ENCODE measurements at regions not wholly inside any gene's neighbourhood (a gene's known extent, or its start where the extent isn't known, plus 50 kb on each side); places are given as distances from the start of the nearest gene placed in this dataset.
"Not testable (repeated sequence)": the region's sequence is repeated elsewhere in the genome, so short reads cannot be mapped to it uniquely, and the experiment has no call there.

DNA sequence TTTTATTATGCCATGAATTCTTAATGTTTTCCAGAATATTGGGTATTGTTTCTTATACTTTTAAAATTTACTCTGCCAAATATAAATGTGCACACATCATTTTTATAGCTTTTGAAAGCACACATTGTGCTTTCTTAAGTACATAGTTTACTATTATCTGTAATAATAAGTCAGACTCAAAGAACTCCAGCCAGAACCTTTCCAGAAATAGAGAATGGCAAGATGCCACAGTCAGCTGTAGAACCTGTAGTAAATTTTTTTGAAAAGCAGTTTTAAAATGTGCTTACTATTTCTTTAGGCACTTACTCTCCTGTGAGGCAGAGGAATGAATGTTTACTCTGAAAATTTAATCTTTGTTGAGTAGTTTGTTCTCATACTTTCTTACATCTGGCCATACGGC is 1287.1 kb downstream of the PCDH9 start:
- no peak for DNase-seq (ENCODE audit: low read depth)

DNA sequence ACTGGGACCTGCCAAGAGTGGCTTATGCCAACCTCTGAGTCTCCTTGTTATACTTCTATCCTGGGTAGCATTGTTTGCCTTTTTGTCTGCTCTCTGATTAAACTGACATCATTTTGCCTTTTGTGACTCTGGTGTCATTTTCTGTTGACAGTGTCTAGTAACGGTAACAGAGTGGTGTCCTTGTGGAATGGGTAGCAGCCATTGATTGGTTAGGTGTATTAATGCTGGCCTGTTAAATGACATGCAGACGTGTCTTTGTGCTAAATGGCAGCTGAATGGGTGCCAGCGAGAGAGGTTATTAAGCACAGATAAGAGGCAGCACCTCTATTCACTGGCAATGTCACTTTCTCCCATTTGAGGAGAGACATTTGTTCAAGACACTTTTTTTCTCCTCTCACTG is 1289.4 kb downstream of the PCDH9 start:
- no peak for DNase-seq (ENCODE audit: low read depth)

GRCh38 chr13:65937251-65937650 is 1292.9 kb downstream of the PCDH9 start:
- no peak for DNase-seq (ENCODE audit: low read depth)

DNA sequence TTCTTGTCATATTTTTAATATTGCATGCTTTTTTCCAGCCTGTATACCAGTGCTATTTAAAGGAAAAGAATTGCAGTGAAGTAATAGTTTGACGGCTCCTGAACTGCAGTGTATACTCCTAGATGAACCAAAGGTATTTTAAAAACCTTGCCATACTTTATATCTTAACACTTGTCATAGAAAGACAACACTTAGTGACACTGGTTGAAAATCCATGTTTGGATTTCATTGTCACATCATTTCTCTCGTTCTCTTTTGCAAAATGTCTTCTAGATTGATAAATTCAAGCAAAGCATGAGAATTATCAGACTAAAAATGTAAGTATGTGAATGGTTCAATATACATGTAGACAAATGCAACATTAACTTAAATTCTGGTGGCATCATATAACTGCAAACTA is 1293.9 kb downstream of the PCDH9 start:
- no peak for DNase-seq (ENCODE audit: low read depth)

GRCh38 chr13:65932587-65933239 is 1297.4 kb downstream of the PCDH9 start:
- no peak for DNase-seq (ENCODE audit: low read depth)

DNA sequence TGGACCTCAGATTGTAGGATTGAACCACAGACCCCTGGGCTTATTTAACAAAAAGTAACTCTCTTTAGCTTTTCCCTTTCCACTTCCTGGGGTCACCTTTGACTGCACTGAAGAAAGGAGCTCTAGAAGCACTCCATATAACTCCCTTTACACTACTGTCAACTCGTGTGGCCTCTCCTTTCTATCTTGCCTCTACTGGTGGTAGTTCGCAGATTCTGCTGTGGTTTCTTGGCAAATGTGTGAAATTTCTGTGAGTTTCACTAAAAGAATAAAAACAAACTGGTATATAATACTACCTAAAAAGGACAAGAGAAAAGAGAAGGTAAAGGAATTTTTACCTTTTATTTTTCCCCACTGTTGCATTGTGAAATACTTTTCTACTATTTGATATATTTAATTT is 1298.1 kb downstream of the PCDH9 start:
- no peak for DNase-seq (ENCODE audit: low read depth)

DNA sequence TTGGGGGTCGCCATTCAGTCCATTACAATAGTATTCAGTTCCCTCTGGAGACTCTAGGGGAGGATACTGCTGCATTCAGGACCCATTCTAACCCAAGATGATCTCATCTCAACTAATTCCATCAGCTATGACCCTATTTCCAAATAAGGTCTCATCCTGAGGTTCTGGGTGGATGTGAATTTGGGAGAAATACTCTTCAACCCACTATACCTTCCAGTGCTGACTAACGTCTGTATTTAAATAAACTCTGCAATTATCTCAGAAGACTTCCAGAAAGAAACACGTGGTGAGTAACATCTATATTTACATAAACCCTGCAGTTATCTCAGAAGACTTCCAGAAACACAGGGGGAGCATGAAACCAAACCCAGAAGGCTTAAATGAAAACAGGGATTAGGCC is 1300.7 kb downstream of the PCDH9 start:
- no peak for DNase-seq (ENCODE audit: low read depth)

GRCh38 chr13:65926750-65927171 is 1303.4 kb downstream of the PCDH9 start:
- DNase-seq (ENCODE audit: low read depth), result no peak

- DNase-seq (ENCODE audit: low read depth), result not testable (repeated sequence)
Observed at GRCh38 chr13:65922846-65923245, 1307.3 kb downstream of the PCDH9 start.

DNA sequence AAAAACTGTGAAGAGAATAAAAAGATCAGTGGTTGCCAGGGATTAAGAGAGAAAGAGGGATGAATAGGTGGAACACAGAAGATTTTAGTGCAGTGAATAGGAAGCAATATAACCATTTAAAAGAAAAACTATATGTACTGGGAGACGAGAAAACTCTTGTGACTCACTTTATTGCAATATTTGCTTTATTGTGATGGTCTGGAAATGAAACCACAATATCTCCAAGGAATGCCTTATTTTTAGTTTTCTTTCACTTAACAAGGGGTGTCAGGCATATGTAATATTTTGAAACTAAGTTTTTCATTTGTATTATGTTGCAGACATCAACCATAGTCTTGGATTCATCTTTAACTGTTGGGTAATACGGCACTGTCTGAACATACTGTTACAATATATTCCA is 1308.2 kb downstream of the PCDH9 start:
- DNase-seq (ENCODE audit: low read depth), result no peak

- no peak for DNase-seq (ENCODE audit: low read depth)
Observed at GRCh38 chr13:65917731-65918130, 1312.4 kb downstream of the PCDH9 start.

DNA sequence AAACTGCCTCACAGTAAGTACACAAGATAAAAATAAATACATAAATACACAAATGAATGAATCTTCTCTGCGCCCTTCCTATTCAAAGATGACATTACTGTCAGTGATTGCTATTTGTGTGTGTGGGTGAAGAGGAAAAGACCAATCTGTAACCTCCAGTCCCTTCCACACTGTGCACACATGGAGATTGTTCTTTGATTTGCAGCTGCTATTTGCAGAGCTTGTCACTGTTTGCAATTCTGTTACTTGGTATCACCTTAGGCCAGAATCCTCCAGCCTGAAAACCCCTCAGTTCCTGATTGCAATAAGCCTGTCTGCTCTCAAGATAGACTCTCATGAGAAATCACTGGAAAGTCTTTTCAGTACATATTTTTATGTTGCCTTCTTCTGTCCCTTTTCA is 1314.9 kb downstream of the PCDH9 start:
- no peak for DNase-seq (ENCODE audit: low read depth)

DNA sequence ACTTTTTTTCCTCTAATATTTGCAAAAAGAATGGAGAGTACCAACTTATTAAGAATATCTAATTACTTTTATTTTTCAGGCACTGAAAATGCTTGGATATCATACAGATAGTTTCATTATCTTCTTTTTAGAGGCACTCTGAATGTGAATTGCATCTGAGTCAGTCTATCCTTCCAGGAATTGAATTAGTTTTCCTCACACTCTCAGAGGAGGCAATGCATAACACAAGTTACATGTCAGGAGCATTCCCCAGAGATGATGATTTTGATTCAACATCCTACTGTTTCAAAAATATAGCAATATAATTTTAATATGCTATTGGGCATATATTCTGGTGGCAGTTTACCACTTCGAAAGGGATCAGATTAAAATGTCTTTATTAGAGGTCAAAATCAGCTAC is 1315.4 kb downstream of the PCDH9 start:
- no peak for DNase-seq (ENCODE audit: low read depth)

DNA sequence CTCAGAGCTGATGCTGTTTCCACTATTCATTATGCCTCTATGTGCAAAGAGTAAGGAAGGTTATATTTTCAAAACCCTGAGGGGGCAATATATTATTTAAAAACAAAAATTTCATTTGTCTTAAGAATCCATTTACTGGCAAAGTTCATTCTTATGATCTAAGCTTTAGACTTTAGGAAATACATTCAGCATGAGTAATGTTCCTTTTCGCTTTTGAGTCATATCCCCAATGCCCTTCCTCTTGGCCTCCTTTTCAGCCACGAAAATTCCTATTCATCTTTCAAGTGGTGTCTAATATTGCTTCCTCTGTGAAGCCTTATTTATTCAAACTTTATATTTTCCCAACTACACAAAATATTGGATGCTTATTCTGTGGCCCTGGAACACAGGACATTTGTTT is 1317.0 kb downstream of the PCDH9 start:
- no peak for DNase-seq (ENCODE audit: low read depth)

DNA sequence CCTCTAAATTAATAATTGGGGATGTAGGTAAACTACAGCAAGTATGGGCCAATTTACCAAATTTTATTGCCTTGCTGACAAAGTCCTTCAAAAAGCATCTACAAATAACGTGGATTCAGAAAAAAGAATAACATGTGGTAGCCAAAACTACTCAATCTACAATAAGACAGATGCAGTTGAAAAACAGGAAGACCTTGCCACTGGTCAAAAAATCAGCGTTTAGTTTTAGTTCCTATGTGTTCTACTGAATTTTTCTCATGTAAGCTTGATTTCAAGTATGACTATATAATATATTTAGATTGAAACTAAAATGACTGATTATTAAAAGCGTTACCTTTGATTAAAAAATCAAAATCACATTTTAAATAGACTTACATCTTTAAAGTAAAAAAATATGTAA is 1317.6 kb downstream of the PCDH9 start:
- no peak for DNase-seq (ENCODE audit: low read depth)

GRCh38 chr13:65911546-65912193 is 1318.5 kb downstream of the PCDH9 start:
- no peak for DNase-seq (ENCODE audit: low read depth)

GRCh38 chr13:65909501-65909900 is 1320.6 kb downstream of the PCDH9 start:
- no peak for DNase-seq (ENCODE audit: low read depth)

- no peak for DNase-seq (ENCODE audit: low read depth)
Observed at GRCh38 chr13:65907666-65908525, 1322.2 kb downstream of the PCDH9 start.

GRCh38 chr13:65901723-65902122 is 1328.4 kb downstream of the PCDH9 start:
- DNase-seq (ENCODE audit: low read depth), result no peak

DNA sequence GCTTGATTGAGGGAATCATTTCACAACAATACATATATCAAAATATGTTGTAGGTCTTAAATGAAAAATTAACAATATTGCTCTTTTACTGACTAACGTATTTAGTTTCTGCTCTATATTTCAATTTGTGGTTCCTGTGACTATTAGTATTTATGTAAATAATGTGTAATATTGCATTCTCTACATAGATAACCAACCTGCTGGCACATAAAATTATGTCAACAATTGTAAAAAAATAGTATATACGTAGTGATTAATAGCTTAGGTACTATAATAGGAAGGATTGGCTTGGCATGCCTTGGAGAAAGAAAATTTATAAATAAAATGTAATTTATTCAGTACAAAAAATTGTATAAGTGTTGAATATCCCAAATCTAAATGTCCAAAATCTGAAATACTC is 1336.1 kb downstream of the PCDH9 start:
- DNase-seq (ENCODE audit: low read depth), result no peak

GRCh38 chr13:65892859-65893258 is 1337.3 kb downstream of the PCDH9 start:
- DNase-seq (ENCODE audit: low read depth), result no peak

GRCh38 chr13:65889368-65889767 is 1340.8 kb downstream of the PCDH9 start:
- no peak for DNase-seq (ENCODE audit: low read depth)

DNA sequence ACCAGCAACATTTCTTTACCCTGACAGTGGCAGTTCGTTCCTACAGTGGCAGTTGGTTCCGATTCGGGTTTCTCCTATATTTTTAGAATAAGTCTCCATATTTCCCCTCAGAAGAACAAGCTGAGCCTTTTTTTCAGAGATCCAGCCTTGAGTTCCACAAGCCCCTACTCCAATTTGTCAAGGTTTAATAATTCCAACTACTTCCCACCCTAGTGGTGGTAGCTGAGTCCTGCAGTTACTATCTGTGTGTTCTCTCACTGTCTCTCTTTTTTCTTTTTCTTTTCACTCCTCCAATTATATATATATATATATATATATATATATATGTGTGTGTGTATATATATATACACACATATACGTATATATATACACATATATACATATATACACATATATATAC is 1347.3 kb downstream of the PCDH9 start:
- DNase-seq (ENCODE audit: low read depth), result no peak

Measured in Daoy (cell line).